ENCODE measurements at regions not wholly inside any gene's neighbourhood (a gene's known extent, or its start where the extent isn't known, plus 50 kb on each side); places are given as distances from the start of the nearest gene placed in this dataset.

DNA sequence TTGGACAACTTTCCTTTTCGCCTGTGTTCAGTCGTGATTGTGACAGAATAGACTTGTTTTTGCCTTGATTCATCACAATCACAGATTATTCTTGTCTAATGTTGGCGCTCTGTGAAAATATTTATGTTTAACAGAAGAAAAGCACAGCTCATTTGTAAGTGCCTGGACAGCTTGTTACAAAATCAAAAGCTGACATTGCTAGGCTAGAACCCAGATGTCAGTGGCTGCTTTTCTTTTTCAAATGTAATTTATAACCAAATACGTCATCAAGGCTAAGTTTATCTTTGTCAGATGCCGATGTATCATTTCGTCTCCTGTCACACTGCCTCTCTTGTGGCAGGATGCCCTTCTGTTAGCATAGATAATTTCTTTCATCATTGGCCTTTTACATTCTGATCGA is 1227.3 kb downstream of the PLA2G4A start:
- Histone ChIP-seq H3K4me3 (no peak overlapping the region), H3K9me3 (no peaks in the 10 kb centered on the region), H3K36me3 (replicated peaks in 1 of 2; ENCODE audit: insufficient read depth in 1 of 2, low read depth in 2 of 2) (no peaks in the 10 kb centered on the region), H3K4me1 (no peaks in the 10 kb centered on the region), H3K27ac (no peak overlapping the region), H3K27me3 (no peaks in the 10 kb centered on the region)
- 38 to 40% methylated on average over 7 of the region's 7 CpGs for WGBS, 2 donors
- TF ChIP-seq, protein P1, sequence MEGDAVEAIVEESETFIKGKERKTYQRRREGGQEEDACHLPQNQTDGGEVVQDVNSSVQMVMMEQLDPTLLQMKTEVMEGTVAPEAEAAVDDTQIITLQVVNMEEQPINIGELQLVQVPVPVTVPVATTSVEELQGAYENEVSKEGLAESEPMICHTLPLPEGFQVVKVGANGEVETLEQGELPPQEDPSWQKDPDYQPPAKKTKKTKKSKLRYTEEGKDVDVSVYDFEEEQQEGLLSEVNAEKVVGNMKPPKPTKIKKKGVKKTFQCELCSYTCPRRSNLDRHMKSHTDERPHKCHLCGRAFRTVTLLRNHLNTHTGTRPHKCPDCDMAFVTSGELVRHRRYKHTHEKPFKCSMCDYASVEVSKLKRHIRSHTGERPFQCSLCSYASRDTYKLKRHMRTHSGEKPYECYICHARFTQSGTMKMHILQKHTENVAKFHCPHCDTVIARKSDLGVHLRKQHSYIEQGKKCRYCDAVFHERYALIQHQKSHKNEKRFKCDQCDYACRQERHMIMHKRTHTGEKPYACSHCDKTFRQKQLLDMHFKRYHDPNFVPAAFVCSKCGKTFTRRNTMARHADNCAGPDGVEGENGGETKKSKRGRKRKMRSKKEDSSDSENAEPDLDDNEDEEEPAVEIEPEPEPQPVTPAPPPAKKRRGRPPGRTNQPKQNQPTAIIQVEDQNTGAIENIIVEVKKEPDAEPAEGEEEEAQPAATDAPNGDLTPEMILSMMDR (IDR thresholded peaks at IDR 0.05) = no peak
- TF ChIP-seq POLR2A (IDR thresholded peaks at IDR 0.05) = no peak
- intact Hi-C loops (cut with DNase I) = no loop called here
- no peak for DNase-seq
- ATAC-seq = no peak

DNA sequence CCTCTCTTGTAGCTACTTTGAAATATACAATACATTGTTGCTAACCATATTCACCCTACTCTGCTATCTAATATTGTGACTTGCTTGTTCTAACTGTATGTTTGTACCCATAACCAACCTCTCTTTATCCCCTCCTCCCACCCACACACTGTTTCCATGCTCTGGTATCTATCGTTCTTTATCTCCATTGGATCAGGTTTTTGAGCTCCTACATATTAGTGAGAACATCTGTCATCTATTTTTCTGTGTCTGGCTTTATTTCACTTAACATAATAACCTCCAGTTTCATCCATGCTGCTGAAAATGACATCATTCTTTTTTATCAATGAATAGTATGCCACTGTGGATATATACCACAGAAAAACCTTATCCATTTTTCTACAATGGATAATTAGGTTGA is 1230.1 kb downstream of the PLA2G4A start:
- no peak for ATAC-seq
- no peak for DNase-seq
- Histone ChIP-seq H3K4me3 (no peak overlapping the region), H3K27ac (no peak overlapping the region), H3K4me1 (no peaks in the 10 kb centered on the region), H3K36me3 (replicated peaks in 1 of 2; ENCODE audit: insufficient read depth in 1 of 2, low read depth in 2 of 2) (no peaks in the 10 kb centered on the region), H3K9me3 (no peaks in the 10 kb centered on the region), H3K27me3 (no peaks in the 10 kb centered on the region)
- WGBS, 2 donors = 46 to 50% methylated on average over 1 of the region's 1 CpG
- TF ChIP-seq, protein P1 (IDR thresholded peaks at IDR 0.05) = no peak
- no peak for TF ChIP-seq POLR2A (IDR thresholded peaks at IDR 0.05)
- intact Hi-C loops (cut with DNase I) = no loop called here

DNA sequence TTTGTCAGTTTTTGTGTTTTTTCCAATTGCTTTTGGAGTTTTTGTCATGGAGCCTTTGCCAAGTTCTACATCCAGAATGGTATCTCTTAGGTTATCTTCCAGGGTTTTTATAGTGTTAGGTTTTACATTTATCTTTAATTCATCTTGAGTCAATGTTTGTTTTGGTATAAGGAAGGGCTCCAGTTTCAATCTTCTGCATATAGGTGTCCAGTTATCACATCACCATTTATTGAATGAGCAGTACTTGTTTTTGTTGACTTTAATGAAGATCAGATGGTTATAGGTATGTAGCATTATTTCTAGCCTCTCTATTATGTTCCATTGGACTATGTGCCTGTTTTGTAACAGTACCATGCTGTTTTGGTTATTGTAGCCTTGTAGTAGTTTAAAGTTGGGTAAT is 1233.1 kb downstream of the PLA2G4A start:
- H3K27ac ChIP-seq = no peak overlapping the region
- ATAC-seq = no peak
- H3K4me1 ChIP-seq = no peaks in the 10 kb centered on the region
- TF ChIP-seq POLR2A (IDR thresholded peaks at IDR 0.05) = no peak
- no peaks in the 10 kb centered on the region for H3K27me3 ChIP-seq
- H3K9me3 ChIP-seq = no peaks in the 10 kb centered on the region
- no peak overlapping the region for H3K4me3 ChIP-seq
- DNase-seq = no peak
- intact Hi-C loops (cut with DNase I) = no loop called here
- no peaks in the 10 kb centered on the region for H3K36me3 ChIP-seq (replicated peaks in 1 of 2; ENCODE audit: insufficient read depth in 1 of 2, low read depth in 2 of 2)

DNA sequence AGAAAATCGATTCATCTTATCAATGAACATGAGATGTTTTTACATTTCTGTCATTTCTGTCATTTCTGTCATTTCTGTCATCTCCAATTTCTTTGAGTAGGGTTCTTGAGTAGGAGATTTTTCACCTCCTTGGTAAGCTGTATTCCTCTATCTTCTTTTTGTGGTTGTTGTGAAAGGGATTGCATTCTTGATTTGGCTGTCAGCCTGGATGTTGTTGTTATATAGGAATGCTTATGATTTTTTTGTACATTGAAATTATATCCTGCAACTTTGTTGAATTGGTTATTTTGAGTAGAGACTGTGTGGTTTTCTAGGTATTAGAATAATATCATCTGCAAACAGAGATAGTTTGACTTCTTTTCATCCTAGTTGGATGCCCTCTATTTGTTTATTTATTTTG is 1233.7 kb downstream of the PLA2G4A start:
- no peak overlapping the region for H3K27ac ChIP-seq
- H3K4me1 ChIP-seq = no peaks in the 10 kb centered on the region
- TF ChIP-seq POLR2A (IDR thresholded peaks at IDR 0.05) = no peak
- TF ChIP-seq, protein P1 (IDR thresholded peaks at IDR 0.05) = no peak
- intact Hi-C loops (cut with DNase I) = no loop called here
- no peaks in the 10 kb centered on the region for H3K36me3 ChIP-seq (replicated peaks in 1 of 2; ENCODE audit: insufficient read depth in 1 of 2, low read depth in 2 of 2)
- ATAC-seq = no peak
- no peaks in the 10 kb centered on the region for H3K9me3 ChIP-seq
- DNase-seq = no peak
- no peak overlapping the region for H3K4me3 ChIP-seq
- 42 to 45% methylated on average over 1 of the region's 1 CpG for WGBS, 2 donors
- H3K27me3 ChIP-seq = no peaks in the 10 kb centered on the region

DNA sequence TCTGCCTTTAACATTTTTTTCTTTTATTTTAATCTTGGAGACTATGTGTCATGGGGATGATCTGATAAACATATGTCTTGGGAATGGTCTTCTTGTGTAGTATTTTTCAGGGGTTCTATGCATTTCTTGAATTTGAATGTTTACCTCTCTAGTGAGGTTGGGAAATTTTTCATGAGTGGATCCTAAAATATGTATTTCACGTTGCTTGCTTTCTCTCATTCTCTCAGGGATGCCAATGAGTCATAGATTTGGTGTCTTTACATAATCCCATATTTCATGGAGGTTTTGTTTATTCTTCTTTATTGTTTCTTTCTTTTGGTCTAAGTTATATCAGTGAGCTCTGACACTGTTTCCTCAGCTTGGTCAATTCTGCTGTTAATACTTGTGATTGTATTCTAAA is 1237.2 kb downstream of the PLA2G4A start:
- Histone ChIP-seq H3K36me3 (replicated peaks in 1 of 2; ENCODE audit: insufficient read depth in 1 of 2, low read depth in 2 of 2) (no peaks in the 10 kb centered on the region), H3K27ac (no peak overlapping the region), H3K9me3 (no peaks in the 10 kb centered on the region), H3K4me1 (no peaks in the 10 kb centered on the region), H3K4me3 (no peak overlapping the region), H3K27me3 (no peaks in the 10 kb centered on the region)
- WGBS, 2 donors = 53 to 61% methylated on average over 1 of the region's 1 CpG
- DNase-seq (no peak), ATAC-seq (no peak)
- TF ChIP-seq, protein P1 (IDR thresholded peaks at IDR 0.05) = no peak
- no peak for TF ChIP-seq POLR2A (IDR thresholded peaks at IDR 0.05)
- intact Hi-C loops (cut with DNase I) = no loop called here

Measured in body of pancreas (tissue), 4 donors.